Urinary bladder (tissue), 3 donors: ENCODE measurements at regions not wholly inside any gene's neighbourhood (a gene's known extent, or its start where the extent isn't known, plus 50 kb on each side); places are given as distances from the start of the nearest gene placed in this dataset.

Source experiments
- DNase-seq: peaks from one replicate; pipeline ENCODE4 v3.0.0-alpha.2; 2015; ENCODE audit errors: extremely low spot score
- H3K27ac ChIP-seq: one replicate; pipeline ENCODE4 v1.5.1; 2013; ENCODE audit warnings: low read depth, mild to moderate bottlenecking, moderate library complexity
- H3K36me3 ChIP-seq: one replicate; pipeline ENCODE4 v1.6.1; 2013; ENCODE audit warnings: mild to moderate bottlenecking, moderate library complexity; ENCODE audit not compliant: insufficient read depth
- H3K4me1 ChIP-seq: one replicate; pipeline ENCODE4 v1.6.1; 2013; ENCODE audit warnings: mild to moderate bottlenecking, moderate library complexity; ENCODE audit not compliant: insufficient read depth
- H3K4me3 ChIP-seq: one replicate; pipeline ENCODE4 v1.5.1; 2013; ENCODE audit warnings: low read depth, low read length
- WGBS: extraction: QIAGEN DNeasy Blood & Tissue Kit; methylation state at CpG from one replicate; pipeline ENCODE4 v1.1.7; 2013; 5-methylcytosine and 5-hydroxymethylcytosine counted together
- donor health status: healthy with polysubstance abuse.
- donor health status: healthy.

GRCh38 chr6:166781331-166781730, 154.3 kb upstream of the RPS6KA2 start:
- no peaks in the 10 kb centered on the region for H3K36me3 ChIP-seq
- WGBS: 95% methylated on average over 6 of the region's 6 CpGs
- H3K4me3 ChIP-seq: no peak overlapping the region
- no peak overlapping the region for H3K27ac ChIP-seq
- H3K4me1 ChIP-seq: no peaks in the 10 kb centered on the region
- DNase-seq: no peak

- no peak overlapping the region for H3K27ac ChIP-seq
- H3K36me3 ChIP-seq: no peaks in the 10 kb centered on the region
- 96% methylated on average over 13 of the region's 13 CpGs for WGBS
- H3K4me1 ChIP-seq: no peaks in the 10 kb centered on the region
- no peak overlapping the region for H3K4me3 ChIP-seq
- DNase-seq: no peak
These were observed 153.1 kb upstream of the RPS6KA2 start for GRCh38 chr6:166779963-166780683.

- no peak for DNase-seq
- WGBS: 93% methylated on average over 11 of the region's 11 CpGs
- Histone ChIP-seq H3K4me1 (no peaks in the 10 kb centered on the region), H3K27ac (no peak overlapping the region), H3K36me3 (no peaks in the 10 kb centered on the region), H3K4me3 (no peak overlapping the region)
These were observed 152.3 kb upstream of the RPS6KA2 start for GRCh38 chr6:166779381-166779780.

- WGBS: 92% methylated on average over 14 of the region's 14 CpGs
- Histone ChIP-seq H3K36me3 (no peaks in the 10 kb centered on the region), H3K4me1 (no peaks in the 10 kb centered on the region), H3K27ac (no peak overlapping the region), H3K4me3 (no peak overlapping the region)
- DNase-seq: no peak
These were observed 151.7 kb upstream of the RPS6KA2 start for GRCh38 chr6:166778776-166779175.

- no peak overlapping the region for H3K4me3 ChIP-seq
- H3K36me3 ChIP-seq: no peaks in the 10 kb centered on the region
- DNase-seq: no peak
- no peaks in the 10 kb centered on the region for H3K4me1 ChIP-seq
- H3K27ac ChIP-seq: no peak overlapping the region
- WGBS: 78% methylated on average over 9 of the region's 9 CpGs
These were observed 151.0 kb upstream of the RPS6KA2 start for GRCh38 chr6:166778046-166778445.

- no peak overlapping the region for H3K4me3 ChIP-seq
- no peaks in the 10 kb centered on the region for H3K36me3 ChIP-seq
- no peak overlapping the region for H3K27ac ChIP-seq
- no peaks in the 10 kb centered on the region for H3K4me1 ChIP-seq
- WGBS: 84% methylated on average over 14 of the region's 14 CpGs
- DNase-seq: no peak
These were observed 150.1 kb upstream of the RPS6KA2 start for GRCh38 chr6:166777096-166777630.

GRCh38 chr6:166776571-166776970, 149.5 kb upstream of the RPS6KA2 start:
- no peak overlapping the region for H3K4me3 ChIP-seq
- DNase-seq: no peak

GRCh38 chr6:166775923-166776220, 148.8 kb upstream of the RPS6KA2 start:
- H3K36me3 ChIP-seq: no peaks in the 10 kb centered on the region
- no peaks in the 10 kb centered on the region for H3K4me1 ChIP-seq
- H3K4me3 ChIP-seq: no peak overlapping the region
- no peak for DNase-seq
- 82% methylated on average over 9 of the region's 9 CpGs for WGBS
- no peak overlapping the region for H3K27ac ChIP-seq

More at GRCh38 chr6:166776571-166776970, 149.5 kb upstream of the RPS6KA2 start:
- Histone ChIP-seq H3K36me3 (no peaks in the 10 kb centered on the region), H3K27ac (no peak overlapping the region), H3K4me1 (no peaks in the 10 kb centered on the region)
- WGBS: 93% methylated on average over 12 of the region's 12 CpGs

GRCh38 chr6:166775180-166775922, 148.3 kb upstream of the RPS6KA2 start:
- Histone ChIP-seq H3K36me3 (no peaks in the 10 kb centered on the region), H3K4me1 (no peaks in the 10 kb centered on the region), H3K27ac (no peak overlapping the region), H3K4me3 (no peak overlapping the region)
- DNase-seq: no peak
- 42% methylated on average over 24 of the region's 24 CpGs for WGBS

GRCh38 chr6:166774770-166775169, 147.7 kb upstream of the RPS6KA2 start:
- Histone ChIP-seq H3K4me1 (no peaks in the 10 kb centered on the region), H3K36me3 (no peaks in the 10 kb centered on the region), H3K4me3 (no peak overlapping the region), H3K27ac (no peak overlapping the region)
- WGBS: 71% methylated on average over 12 of the region's 12 CpGs
- DNase-seq: no peak

GRCh38 chr6:166774292-166774691, 147.2 kb upstream of the RPS6KA2 start:
- Histone ChIP-seq H3K27ac (no peak overlapping the region), H3K36me3 (no peaks in the 10 kb centered on the region), H3K4me3 (no peak overlapping the region), H3K4me1 (no peaks in the 10 kb centered on the region)
- WGBS: 79% methylated on average over 8 of the region's 8 CpGs
- no peak for DNase-seq

- no peak for DNase-seq
- Histone ChIP-seq H3K36me3 (no peaks in the 10 kb centered on the region), H3K27ac (no peak overlapping the region), H3K4me3 (no peak overlapping the region), H3K4me1 (no peaks in the 10 kb centered on the region)
- 77% methylated on average over 8 of the region's 8 CpGs for WGBS
These were observed 145.5 kb upstream of the RPS6KA2 start for GRCh38 chr6:166772518-166772917.

- Histone ChIP-seq H3K27ac (no peak overlapping the region), H3K36me3 (no peaks in the 10 kb centered on the region), H3K4me1 (no peaks in the 10 kb centered on the region), H3K4me3 (no peak overlapping the region)
- 96% methylated on average over 13 of the region's 13 CpGs for WGBS
- DNase-seq: no peak
These were observed 144.7 kb upstream of the RPS6KA2 start for GRCh38 chr6:166771701-166772100.
